GM23248 (cell line): ENCODE measurements at regions not wholly inside any gene's neighbourhood (a gene's known extent, or its start where the extent isn't known, plus 50 kb on each side); places are given as distances from the start of the nearest gene placed in this dataset.
A peak's percentile ranks its signal among the peaks of the same experiment; 100 is the strongest.

Source experiments
- DNase-seq: peaks from one replicate; pipeline ENCODE4 v3.0.0-alpha.2; 2015
- H2AFZ ChIP-seq: fragments of 200-600 bp; sonication (generic); 2 replicates; pipeline ENCODE4 v1.6.1; 2016; ENCODE audit warnings: antibody characterized with exemption
- H3F3A ChIP-seq: fragments of 200-600 bp; sonication (generic); 2 replicates; pipeline ENCODE4 v1.6.1; 2016; ENCODE audit warnings: mild to moderate bottlenecking, antibody characterized with exemption, mixed run types; ENCODE audit not compliant: insufficient read depth
- H3K27ac ChIP-seq: fragments of 200-600 bp; sonication (generic); 2 replicates; pipeline ENCODE4 v1.5.1; 2016; ENCODE audit warnings: mild to moderate bottlenecking
- H3K27me3 ChIP-seq: fragments of 200-600 bp; sonication (generic); replicated peaks from 2 replicates; pipeline ENCODE4 v1.6.1; 2016; ENCODE audit warnings: mild to moderate bottlenecking; ENCODE audit not compliant: insufficient read depth
- H3K36me3 ChIP-seq: fragments of 200-600 bp; sonication (generic); 2 replicates; pipeline ENCODE4 v1.6.1; 2016; ENCODE audit warnings: low read depth, mild to moderate bottlenecking
- H3K4me1 ChIP-seq: fragments of 200-600 bp; sonication (generic); 2 replicates; pipeline ENCODE4 v1.6.1; 2016; ENCODE audit warnings: mild to moderate bottlenecking; ENCODE audit not compliant: insufficient read depth
- H3K4me2 ChIP-seq: fragments of 200-600 bp; sonication (generic); one replicate; pipeline ENCODE4 v1.6.1; 2016; ENCODE audit warnings: mild to moderate bottlenecking; ENCODE audit not compliant: unreplicated experiment
- H3K4me3 ChIP-seq: fragments of 200-600 bp; sonication (generic); 2 replicates; pipeline ENCODE4 v1.5.1; 2016; ENCODE audit warnings: mild to moderate bottlenecking
- H3K79me2 ChIP-seq: fragments of 200-600 bp; sonication (generic); 2 replicates; pipeline ENCODE4 v1.6.1; 2016; ENCODE audit warnings: mild to moderate bottlenecking; ENCODE audit not compliant: insufficient read depth
- H3K9ac ChIP-seq: fragments of 200-600 bp; sonication (generic); 2 replicates; pipeline ENCODE4 v1.6.1; 2016; ENCODE audit warnings: mild to moderate bottlenecking
- H3K9me2 ChIP-seq: fragments of 200-600 bp; sonication (generic); 2 replicates; pipeline ENCODE4 v1.6.1; 2016; ENCODE audit warnings: mixed run types, mild to moderate bottlenecking, moderate library complexity; ENCODE audit not compliant: insufficient read depth
- H3K9me3 ChIP-seq: fragments of 200-600 bp; sonication (generic); one replicate; pipeline ENCODE4 v1.6.1; 2017; ENCODE audit warnings: low read depth
- H4K20me1 ChIP-seq: fragments of 200-600 bp; sonication (generic); 2 replicates; pipeline ENCODE4 v1.6.0; 2016; ENCODE audit not compliant: insufficient read depth
- EZH2 ChIP-seq: fragments of 200-600 bp; sonication (generic); IDR thresholded peaks from 2 replicates; pipeline ENCODE4 v1.6.1; 2018; ENCODE audit warnings: antibody characterized with exemption, mild to moderate bottlenecking; ENCODE audit not compliant: insufficient read depth, poor library complexity, severe bottlenecking
- EZH2phosphoT487 ChIP-seq: fragments of 200-600 bp; sonication (generic); IDR thresholded peaks from 2 replicates; pipeline ENCODE4 v1.6.1; 2018; ENCODE audit warnings: antibody characterized with exemption, moderate library complexity, mild to moderate bottlenecking, low read depth; ENCODE audit not compliant: insufficient read depth
- WGBS, 2 experiments: methylation state at CpG; one replicate each; pipeline ENCODE4 v1.1.6; 2015 to 2017; ENCODE audit warnings: low lambda C conversion rate in 2 of 2, low coverage in 1 of 2; ENCODE audit errors: missing lambda C conversion rate in 2 of 2; 5-methylcytosine and 5-hydroxymethylcytosine counted together
- in situ Hi-C: fragments of 300-500 bp; cut with MboI; formaldehyde crosslinking; loops from 2 replicates; pipeline ENCODE4 v1.15.0; 2020

DNA sequence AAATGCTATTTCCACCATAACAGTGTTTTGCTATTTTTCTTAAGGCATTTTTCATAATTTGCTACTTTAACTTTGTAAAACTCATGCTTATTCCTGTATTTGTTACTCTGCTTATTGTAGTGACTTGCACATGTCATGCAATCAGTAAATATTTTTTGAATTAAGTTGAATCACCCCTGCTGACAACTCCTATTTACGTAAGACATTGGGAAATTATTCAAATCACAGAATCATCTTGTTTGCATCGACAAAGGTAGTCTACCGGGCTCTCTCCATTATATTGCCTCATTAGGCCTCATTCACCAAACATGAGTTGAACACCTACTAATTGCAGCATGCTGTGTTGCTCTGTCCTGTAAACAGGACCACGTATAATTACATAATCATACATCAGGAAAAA, 478.5 kb upstream of the ZEB2 start:
- peaks cover 18% of the 10 kb centered on the region for H3K4me1 ChIP-seq
- no peak overlapping the region for H3K4me3 ChIP-seq
- peaks cover 17% of the 10 kb centered on the region; the same call in 1 of the 2 replicates for H3F3A ChIP-seq
- no peaks in the 10 kb centered on the region for H3K9me2 ChIP-seq
- no peak overlapping the region for H3K4me2 ChIP-seq
- no peak overlapping the region for H2AFZ ChIP-seq
- H3K27ac ChIP-seq, result no peak overlapping the region
- WGBS, 2 experiments, result 52 to 56% methylated on average over 4 of the region's 4 CpGs
- H3K36me3 ChIP-seq, result no peaks in the 10 kb centered on the region
- no peaks in the 10 kb centered on the region for H3K27me3 ChIP-seq
- no peaks in the 10 kb centered on the region for H3K79me2 ChIP-seq
- in situ Hi-C loops, result no loop called here
- no peak for TF ChIP-seq EZH2phosphoT487
- no peak for TF ChIP-seq EZH2
- H4K20me1 ChIP-seq, result no peaks in the 10 kb centered on the region
- H3K9ac ChIP-seq, result no peak overlapping the region
- no peak for DNase-seq
- H3K9me3 ChIP-seq, result no peaks in the 10 kb centered on the region

DNA sequence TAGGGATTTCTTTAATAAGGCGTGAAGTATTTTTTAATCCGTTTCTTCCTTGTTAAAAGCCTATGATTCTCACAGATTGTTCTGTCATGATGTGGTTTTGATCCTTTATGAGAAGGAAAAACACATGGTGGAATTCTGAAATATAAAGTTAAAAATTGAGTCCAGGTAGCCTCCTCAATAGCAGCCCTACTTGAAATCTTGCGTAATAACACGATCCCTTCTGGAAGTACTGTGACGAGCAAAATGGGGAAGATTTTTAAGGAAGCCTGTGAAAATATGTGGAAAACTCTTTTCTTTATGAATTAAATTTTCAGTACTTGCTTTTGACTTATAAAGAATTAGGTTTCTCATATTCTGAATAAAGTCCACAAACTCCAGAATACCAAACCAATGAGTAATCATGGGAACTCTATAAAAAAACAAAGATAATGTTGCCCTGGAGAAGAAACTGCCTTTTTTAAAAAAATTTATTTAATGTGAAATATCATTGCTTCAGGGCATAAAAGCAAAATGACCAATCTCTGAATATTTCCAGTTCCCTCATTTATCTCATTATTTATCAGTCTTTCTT, 476.4 kb upstream of the ZEB2 start:
- Histone ChIP-seq H3K4me3 (peak overlapping the region; percentile 64), H3F3A (peaks cover 17% of the 10 kb centered on the region; the same call in 1 of the 2 replicates), H2AFZ (peak overlapping the region; percentile 63), H3K79me2 (no peaks in the 10 kb centered on the region), H3K27me3 (no peaks in the 10 kb centered on the region), H3K9ac (peak overlapping the region; percentile 53), H3K9me3 (no peaks in the 10 kb centered on the region), H3K27ac (peak overlapping the region; percentile 71), H3K4me2 (peak overlapping the region; percentile 96), H3K36me3 (no peaks in the 10 kb centered on the region), H3K9me2 (no peaks in the 10 kb centered on the region), H3K4me1 (peaks cover 18% of the 10 kb centered on the region), H4K20me1 (no peaks in the 10 kb centered on the region)
- DNase-seq, result peak; percentile 61
- no peak for TF ChIP-seq EZH2phosphoT487
- TF ChIP-seq EZH2, result no peak
- 6% methylated on average over 5 of the region's 5 CpGs for WGBS, 2 experiments
- in situ Hi-C loops, result no loop called here

DNA sequence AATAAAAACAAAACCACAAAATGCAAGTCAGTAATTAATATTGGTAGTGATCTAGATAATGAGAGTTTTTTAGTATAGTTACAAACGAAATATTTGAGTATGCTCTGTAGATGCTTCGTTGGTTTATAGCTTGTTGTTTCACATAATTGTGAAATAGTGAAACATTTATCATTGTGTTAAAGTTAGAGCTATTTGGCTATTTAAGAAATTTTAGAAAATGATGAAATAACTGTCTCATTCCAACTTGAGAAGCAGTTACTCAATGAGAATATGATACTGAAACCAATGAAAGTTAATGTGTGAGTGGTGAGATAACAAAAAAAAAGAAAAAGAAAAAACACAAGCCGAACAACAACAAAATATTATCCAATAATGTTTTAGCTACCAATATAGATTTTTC, 475.6 kb upstream of the ZEB2 start:
- Histone ChIP-seq H3K9ac (peak overlapping the region; percentile 53), H3K27ac (peak overlapping the region; percentile 71), H4K20me1 (no peaks in the 10 kb centered on the region), H3K9me2 (no peaks in the 10 kb centered on the region), H3K27me3 (no peaks in the 10 kb centered on the region), H3K4me3 (peak overlapping the region; percentile 64), H3K4me1 (peaks cover 18% of the 10 kb centered on the region), H3F3A (peaks cover 17% of the 10 kb centered on the region; the same call in 1 of the 2 replicates), H3K9me3 (no peaks in the 10 kb centered on the region), H3K36me3 (no peaks in the 10 kb centered on the region), H3K4me2 (peak overlapping the region; percentile 96), H2AFZ (peak overlapping the region; percentile 63), H3K79me2 (no peaks in the 10 kb centered on the region)
- 4 to 7% methylated on average over 3 of the region's 3 CpGs for WGBS, 2 experiments
- in situ Hi-C loops, result no loop called here
- TF ChIP-seq EZH2, result no peak
- TF ChIP-seq EZH2phosphoT487, result no peak
- peak; percentile 62 for DNase-seq

DNA sequence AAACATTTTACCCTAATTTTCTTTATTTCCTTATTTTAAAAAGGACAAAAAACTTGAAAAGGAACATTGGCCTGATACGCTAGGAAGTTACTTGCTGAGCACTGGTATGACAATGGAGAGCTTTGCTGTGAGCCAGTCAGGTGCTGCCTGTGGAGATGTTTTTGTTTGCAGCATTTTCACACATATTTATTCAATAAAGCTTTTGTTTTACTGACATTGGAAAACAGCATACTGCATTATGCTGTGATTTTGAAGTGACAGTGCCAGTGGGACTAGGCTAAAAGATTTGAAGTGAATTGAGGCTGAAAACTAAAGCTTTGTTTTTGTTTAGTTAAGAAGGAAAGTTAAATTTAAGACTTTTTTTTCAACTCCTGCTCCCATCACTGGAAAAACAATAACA, 470.7 kb upstream of the ZEB2 start:
- Histone ChIP-seq H3K4me1 (peaks cover 6% of the 10 kb centered on the region), H3K9ac (no peak overlapping the region), H3K9me2 (no peaks in the 10 kb centered on the region), H3F3A (peaks cover 2% of the 10 kb centered on the region; the same call in 1 of the 2 replicates), H3K4me3 (no peak overlapping the region), H3K27ac (no peak overlapping the region), H4K20me1 (no peaks in the 10 kb centered on the region), H2AFZ (no peak overlapping the region), H3K36me3 (no peaks in the 10 kb centered on the region), H3K9me3 (peaks cover 12% of the 10 kb centered on the region), H3K4me2 (no peak overlapping the region), H3K79me2 (no peaks in the 10 kb centered on the region), H3K27me3 (no peaks in the 10 kb centered on the region)
- no peak for TF ChIP-seq EZH2
- TF ChIP-seq EZH2phosphoT487, result no peak
- in situ Hi-C loops, result no loop called here
- no peak for DNase-seq
- WGBS, 2 experiments, result 95 to 98% methylated on average over 1 of the region's 1 CpG
